Hepatocyte (in vitro differentiated cells): ENCODE measurements at regions not wholly inside any gene's neighbourhood (a gene's known extent, or its start where the extent isn't known, plus 50 kb on each side); places are given as distances from the start of the nearest gene placed in this dataset.

Source experiments
- DNase-seq: peaks from one replicate; pipeline ENCODE4 v3.0.0-alpha.2; 2016; ENCODE audit warnings: low spot score
- H2AFZ ChIP-seq: fragments of 200-600 bp; sonication (generic); 2 replicates; pipeline ENCODE4 v1.6.0; 2016; ENCODE audit warnings: antibody characterized with exemption, mild to moderate bottlenecking
- H3K27ac ChIP-seq: fragments of 200-600 bp; sonication (generic); 2 replicates; pipeline ENCODE4 v1.5.1; 2016; ENCODE audit warnings: mild to moderate bottlenecking
- H3K27me3 ChIP-seq: fragments of 200-600 bp; sonication (generic); 2 replicates; pipeline ENCODE4 v1.6.1; 2016
- H3K36me3 ChIP-seq: fragments of 200-600 bp; sonication (generic); replicated peaks from 2 replicates; pipeline ENCODE4 v1.5.1; 2016; ENCODE audit warnings: low read depth; ENCODE audit not compliant: insufficient read depth
- H3K4me1 ChIP-seq: fragments of 200-600 bp; sonication (generic); 2 replicates; pipeline ENCODE4 v1.5.1; 2016; ENCODE audit warnings: mild to moderate bottlenecking, moderate library complexity; ENCODE audit not compliant: insufficient read depth
- H3K4me2 ChIP-seq: fragments of 200-600 bp; sonication (generic); 2 replicates; pipeline ENCODE4 v1.6.0; 2016
- H3K4me3 ChIP-seq: fragments of 200-600 bp; sonication (generic); 2 replicates; pipeline ENCODE4 v1.5.1; 2016; ENCODE audit warnings: mild to moderate bottlenecking
- H3K79me2 ChIP-seq: fragments of 200-600 bp; sonication (generic); 2 replicates; pipeline ENCODE4 v1.6.0; 2017; ENCODE audit warnings: mild to moderate bottlenecking
- H3K9me2 ChIP-seq: fragments of 200-600 bp; sonication (generic); replicated peaks from 2 replicates; pipeline ENCODE4 v1.6.0; 2017; ENCODE audit warnings: mild to moderate bottlenecking; ENCODE audit not compliant: insufficient read depth
- H3K9me3 ChIP-seq: fragments of 200-600 bp; sonication (generic); 2 replicates; pipeline ENCODE4 v1.5.1; 2016; ENCODE audit warnings: low read depth, mild to moderate bottlenecking
- H4K20me1 ChIP-seq: fragments of 200-600 bp; sonication (generic); 2 replicates; pipeline ENCODE4 v1.6.0; 2016; ENCODE audit warnings: mild to moderate bottlenecking; ENCODE audit not compliant: insufficient read depth, poor library complexity, severe bottlenecking
- CTCF ChIP-seq: fragments of 200-600 bp; sonication (generic); IDR thresholded peaks from 2 replicates; pipeline ENCODE4 v1.5.1; 2016; ENCODE audit warnings: antibody characterized with exemption, mild to moderate bottlenecking; ENCODE audit not compliant: poor library complexity
- EZH2 ChIP-seq: fragments of 200-600 bp; sonication (generic); IDR thresholded peaks from 2 replicates; pipeline ENCODE4 v1.6.1; 2016; ENCODE audit warnings: antibody characterized with exemption, mild to moderate bottlenecking, borderline replicate concordance
- EZH2phosphoT487 ChIP-seq: fragments of 200-600 bp; sonication (generic); IDR thresholded peaks from one replicate; pipeline ENCODE4 v1.6.1; 2018; ENCODE audit warnings: antibody characterized with exemption, mild to moderate bottlenecking, low read depth, moderate library complexity; ENCODE audit not compliant: unreplicated experiment, severe bottlenecking
- WGBS: methylation state at CpG from one replicate; pipeline ENCODE4 v1.1.6; 2016; ENCODE audit warnings: low lambda C conversion rate; ENCODE audit errors: missing lambda C conversion rate; 5-methylcytosine and 5-hydroxymethylcytosine counted together

DNA sequence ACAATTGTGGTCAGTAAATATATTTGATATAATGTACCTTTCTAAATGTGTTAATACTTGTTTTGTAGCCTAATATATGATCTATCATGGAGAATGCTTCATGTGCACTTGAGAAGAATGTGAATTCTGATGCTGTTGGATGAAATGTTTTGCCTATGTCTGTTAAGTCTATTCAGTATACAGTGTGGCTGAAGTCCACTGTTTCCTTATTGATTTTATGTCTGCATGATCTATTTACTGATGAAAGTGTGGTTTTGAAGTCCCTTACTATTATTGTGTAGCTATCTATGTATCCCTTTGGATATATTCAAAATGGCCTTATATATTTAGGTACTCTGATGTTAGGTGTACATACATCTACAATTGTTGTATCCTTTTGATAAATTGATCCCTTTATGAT lies 515.8 kb upstream of the EPHA5 start:
- no peak for DNase-seq
- Histone ChIP-seq H3K79me2 (no peaks in the 10 kb centered on the region), H3K4me3 (no peak overlapping the region), H3K4me1 (no peaks in the 10 kb centered on the region), H2AFZ (no peak overlapping the region), H3K36me3 (no peaks in the 10 kb centered on the region), H3K9me2 (no peaks in the 10 kb centered on the region), H4K20me1 (no peaks in the 10 kb centered on the region), H3K4me2 (no peak overlapping the region), H3K9me3 (no peaks in the 10 kb centered on the region), H3K27me3 (no peaks in the 10 kb centered on the region), H3K27ac (no peak overlapping the region)
- no peak for TF ChIP-seq CTCF
- TF ChIP-seq EZH2 = no peak
- TF ChIP-seq EZH2phosphoT487 = no peak

- no peak overlapping the region for H2AFZ ChIP-seq
- no peak for TF ChIP-seq EZH2phosphoT487
- no peak for TF ChIP-seq CTCF
- TF ChIP-seq EZH2 = no peak
- no peak overlapping the region for H3K4me2 ChIP-seq
- no peaks in the 10 kb centered on the region for H3K79me2 ChIP-seq
- H3K27ac ChIP-seq = no peak overlapping the region
- no peaks in the 10 kb centered on the region for H3K9me2 ChIP-seq
- no peaks in the 10 kb centered on the region for H4K20me1 ChIP-seq
- WGBS = 70% methylated on average over 1 of the region's 1 CpG
- DNase-seq = no peak
- no peak overlapping the region for H3K4me3 ChIP-seq
- H3K4me1 ChIP-seq = no peaks in the 10 kb centered on the region
- H3K9me3 ChIP-seq = no peaks in the 10 kb centered on the region
- no peaks in the 10 kb centered on the region for H3K27me3 ChIP-seq
- no peaks in the 10 kb centered on the region for H3K36me3 ChIP-seq
Measured at GRCh38 chr4:66182636-66183035, 512.3 kb upstream of the EPHA5 start.

DNA sequence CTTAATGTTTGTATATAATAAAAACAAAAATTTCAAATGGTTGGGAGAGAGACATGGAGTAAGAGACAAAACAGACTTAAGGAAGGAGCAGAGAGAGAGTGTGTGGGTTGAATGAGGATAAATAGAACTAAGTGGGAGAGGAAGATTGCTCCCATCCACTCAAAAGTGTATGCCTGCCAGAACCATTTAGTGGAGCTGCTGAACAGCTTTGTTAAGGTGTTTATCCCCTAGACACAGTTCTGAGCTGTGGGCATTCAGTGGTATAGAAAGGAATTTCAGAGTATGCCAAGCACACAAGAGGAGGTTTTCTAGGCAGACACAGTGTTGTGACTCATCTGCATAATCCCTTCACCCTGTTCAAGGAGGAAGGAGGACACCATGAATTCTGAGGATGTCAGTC lies 508.6 kb upstream of the EPHA5 start:
- H3K79me2 ChIP-seq = no peaks in the 10 kb centered on the region
- no peak overlapping the region for H3K4me3 ChIP-seq
- no peaks in the 10 kb centered on the region for H3K36me3 ChIP-seq
- H3K9me3 ChIP-seq = no peaks in the 10 kb centered on the region
- H3K27ac ChIP-seq = no peak overlapping the region
- TF ChIP-seq EZH2phosphoT487 = no peak
- TF ChIP-seq CTCF = no peak
- no peak for TF ChIP-seq EZH2
- H2AFZ ChIP-seq = no peak overlapping the region
- H3K27me3 ChIP-seq = no peaks in the 10 kb centered on the region
- no peaks in the 10 kb centered on the region for H3K4me1 ChIP-seq
- no peak for DNase-seq
- H4K20me1 ChIP-seq = no peaks in the 10 kb centered on the region
- no peaks in the 10 kb centered on the region for H3K9me2 ChIP-seq
- no peak overlapping the region for H3K4me2 ChIP-seq

GRCh38 chr4:66169341-66169740 lies 499.1 kb upstream of the EPHA5 start:
- no peak overlapping the region for H2AFZ ChIP-seq
- H3K27me3 ChIP-seq = no peaks in the 10 kb centered on the region
- H3K9me2 ChIP-seq = no peaks in the 10 kb centered on the region
- no peak for DNase-seq
- H3K4me3 ChIP-seq = no peak overlapping the region
- TF ChIP-seq CTCF = peak; percentile 32
- no peak for TF ChIP-seq EZH2
- no peaks in the 10 kb centered on the region for H3K36me3 ChIP-seq
- 18% methylated on average over 5 of the region's 5 CpGs for WGBS
- H3K9me3 ChIP-seq = no peaks in the 10 kb centered on the region
- no peaks in the 10 kb centered on the region for H3K4me1 ChIP-seq
- H4K20me1 ChIP-seq = no peaks in the 10 kb centered on the region
- no peak overlapping the region for H3K4me2 ChIP-seq
- no peak overlapping the region for H3K27ac ChIP-seq
- H3K79me2 ChIP-seq = no peaks in the 10 kb centered on the region
